ENCODE measurements at regions not wholly inside any gene's neighbourhood (a gene's known extent, or its start where the extent isn't known, plus 50 kb on each side); places are given as distances from the start of the nearest gene placed in this dataset.

DNA sequence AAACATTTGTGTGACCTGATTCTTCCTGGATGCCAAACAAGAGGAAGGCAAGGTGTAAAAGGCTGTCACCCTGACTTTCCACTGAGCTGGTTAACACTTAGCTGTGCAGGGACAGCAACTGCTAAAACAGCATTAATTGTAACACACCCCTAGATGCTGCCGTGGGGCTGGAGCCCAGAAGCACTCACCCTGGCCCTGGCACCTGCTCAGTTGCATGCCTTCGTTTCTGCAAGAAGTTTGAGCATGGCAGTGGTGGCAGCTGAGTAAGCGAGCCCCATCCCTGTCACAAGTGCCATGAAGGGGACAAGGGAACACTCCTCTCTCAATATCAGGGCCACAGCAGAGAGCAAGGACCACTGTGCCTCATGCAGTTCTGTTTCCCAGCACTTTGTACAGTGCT lies 330.2 kb downstream of the TMEM114 start:
- no peak for DNase-seq

DNA sequence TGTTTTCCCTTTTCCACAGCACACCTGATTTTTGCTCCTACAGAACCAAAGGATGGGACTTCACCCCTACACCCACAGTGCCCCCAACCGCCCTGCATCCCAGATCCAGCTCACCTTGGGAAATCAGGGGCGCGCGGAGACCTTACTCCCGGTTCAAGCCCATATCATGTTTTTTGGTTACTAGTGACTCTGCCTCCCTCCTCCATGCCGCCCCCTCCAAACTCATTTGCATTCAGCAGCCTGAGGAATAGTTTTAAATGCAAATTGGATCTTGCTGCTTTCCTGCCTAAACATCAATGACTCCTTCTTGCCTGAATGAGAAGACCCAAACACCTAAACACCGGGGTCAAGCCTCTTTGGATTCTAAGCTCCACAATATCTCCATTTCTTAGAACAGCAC lies 331.8 kb downstream of the TMEM114 start:
- no peak for DNase-seq

- no peak for DNase-seq
Observed at GRCh38 chr16:8257561-8257960, 332.8 kb downstream of the TMEM114 start.

- no peak for DNase-seq
Observed at GRCh38 chr16:8254405-8254804, 335.9 kb downstream of the TMEM114 start.

GRCh38 chr16:8253718-8254117 lies 336.6 kb downstream of the TMEM114 start:
- no peak for DNase-seq

DNA sequence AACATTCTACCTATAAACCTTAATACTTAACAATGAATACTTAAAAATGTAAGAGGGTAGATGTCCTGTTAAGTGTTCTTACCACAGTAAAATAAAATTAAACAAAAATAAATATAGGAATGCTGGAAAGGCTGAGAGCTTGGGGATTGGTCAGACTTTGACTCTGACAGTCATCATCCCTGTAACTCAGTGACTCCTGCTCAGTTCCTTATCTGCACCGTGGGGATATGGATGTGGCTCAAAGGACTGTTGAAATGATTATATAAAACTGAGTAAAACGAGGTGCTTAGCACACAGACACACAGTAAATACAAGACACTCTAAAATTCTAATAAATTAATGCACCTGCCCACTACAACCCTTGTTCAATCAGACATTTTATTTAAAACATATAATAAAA lies 338.6 kb downstream of the TMEM114 start:
- no peak for DNase-seq

DNA sequence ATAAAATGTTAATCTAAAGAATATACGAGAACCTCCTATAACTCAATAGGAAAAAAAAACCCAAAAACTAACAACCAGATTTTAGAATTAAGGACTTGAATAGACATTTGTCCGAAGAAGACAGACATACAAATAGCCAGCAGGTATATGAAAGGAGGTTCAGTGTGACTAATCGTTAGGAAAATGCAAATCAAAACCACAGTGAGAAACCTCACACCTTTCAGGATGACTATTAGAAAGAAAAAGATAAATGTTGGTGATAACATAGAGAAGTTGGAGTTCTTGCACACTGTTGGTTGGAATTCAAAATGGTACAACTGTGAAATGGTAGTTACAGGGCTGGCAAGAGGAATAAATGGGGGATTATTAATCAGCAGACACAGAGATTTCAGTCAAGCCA lies 339.0 kb downstream of the TMEM114 start:
- DNase-seq: no peak

GRCh38 chr16:8247993-8248392 lies 342.3 kb downstream of the TMEM114 start:
- DNase-seq: no peak

DNA sequence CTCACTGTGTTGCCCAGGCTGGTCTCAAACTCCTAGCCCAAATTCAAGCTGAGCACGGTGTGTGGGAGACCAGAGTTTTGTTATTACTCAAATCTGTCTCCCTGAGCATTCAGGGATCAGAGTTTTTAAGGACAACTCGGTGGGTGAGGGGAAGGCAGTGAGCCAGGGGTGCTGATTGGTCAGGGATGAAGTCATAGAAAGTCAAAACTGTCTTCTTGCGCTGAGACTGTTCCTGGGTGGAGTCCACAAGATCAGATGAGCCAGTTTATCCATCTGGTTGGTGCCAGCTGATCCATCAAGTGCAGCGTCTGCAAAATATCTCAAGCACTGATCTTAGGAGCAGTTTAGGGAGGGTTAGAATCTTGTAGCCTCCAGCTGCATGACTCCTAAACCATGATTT lies 346.3 kb downstream of the TMEM114 start:
- DNase-seq: no peak

DNA sequence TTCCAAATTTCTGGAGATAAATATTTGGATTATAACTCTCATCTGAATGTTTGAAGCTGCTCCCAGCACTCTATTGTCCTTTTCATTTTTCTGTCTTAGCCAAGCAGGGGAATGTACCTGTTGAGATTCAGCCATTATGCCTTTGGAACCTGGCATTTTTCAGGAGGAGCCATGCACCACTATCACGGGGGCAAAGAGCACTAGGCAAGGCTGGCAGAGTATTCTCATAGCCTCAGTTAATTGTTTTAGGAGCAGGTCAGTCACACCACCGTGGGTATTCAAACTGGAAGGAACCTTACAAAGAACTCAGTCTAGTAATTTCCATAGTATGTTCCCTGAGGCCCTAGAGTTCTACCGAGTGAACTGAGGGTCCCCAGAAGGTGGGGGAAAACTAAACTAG lies 348.9 kb downstream of the TMEM114 start:
- DNase-seq: no peak

- DNase-seq: no peak
Observed at GRCh38 chr16:8239443-8239842, 350.9 kb downstream of the TMEM114 start.

DNA sequence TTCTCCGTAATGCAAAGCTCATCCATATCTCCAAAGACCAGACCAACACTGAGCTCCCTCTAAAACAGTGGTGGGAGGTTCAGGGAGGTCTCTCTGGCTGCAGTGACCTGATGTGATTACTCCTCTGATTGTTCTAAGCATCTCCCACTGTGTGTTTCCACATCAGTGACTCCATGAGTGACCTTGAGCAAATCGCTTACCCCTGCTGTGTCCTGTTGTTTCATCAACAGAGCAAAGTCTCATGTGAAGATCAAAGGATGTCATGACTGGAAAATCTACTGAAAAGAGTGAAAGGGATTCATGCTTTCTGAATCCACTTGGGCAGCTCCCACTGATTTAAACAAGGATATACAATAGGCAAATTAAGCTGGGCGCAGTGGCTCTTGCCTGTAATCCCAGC lies 352.9 kb downstream of the TMEM114 start:
- no peak for DNase-seq

DNA sequence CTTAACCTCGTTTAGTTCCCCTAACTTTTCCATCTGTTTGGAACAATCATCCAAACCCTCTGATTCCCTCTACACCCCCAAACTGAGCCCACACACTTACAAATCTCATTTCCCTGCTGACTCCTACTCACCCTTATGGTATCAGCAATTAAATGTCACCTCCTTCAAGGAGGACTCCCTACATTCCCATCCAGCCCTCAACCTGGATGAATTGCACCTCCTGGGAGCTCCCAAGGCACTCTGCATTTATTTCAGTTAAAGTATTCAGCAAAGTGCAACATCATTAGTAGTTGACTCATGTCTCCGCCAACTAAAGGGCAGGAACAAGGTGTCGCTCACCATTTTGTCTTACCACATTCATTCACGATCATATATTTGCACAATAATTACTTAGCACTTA lies 353.5 kb downstream of the TMEM114 start:
- DNase-seq: no peak

GRCh38 chr16:8230497-8230896 lies 359.8 kb downstream of the TMEM114 start:
- no peak for DNase-seq

- DNase-seq: no peak
Observed at GRCh38 chr16:8229011-8229520, 361.2 kb downstream of the TMEM114 start.

- no peak for DNase-seq
Observed at GRCh38 chr16:8217201-8217600, 373.1 kb downstream of the TMEM114 start.

- no peak for DNase-seq
Observed at GRCh38 chr16:8204769-8205168, 385.5 kb downstream of the TMEM114 start.

DNA sequence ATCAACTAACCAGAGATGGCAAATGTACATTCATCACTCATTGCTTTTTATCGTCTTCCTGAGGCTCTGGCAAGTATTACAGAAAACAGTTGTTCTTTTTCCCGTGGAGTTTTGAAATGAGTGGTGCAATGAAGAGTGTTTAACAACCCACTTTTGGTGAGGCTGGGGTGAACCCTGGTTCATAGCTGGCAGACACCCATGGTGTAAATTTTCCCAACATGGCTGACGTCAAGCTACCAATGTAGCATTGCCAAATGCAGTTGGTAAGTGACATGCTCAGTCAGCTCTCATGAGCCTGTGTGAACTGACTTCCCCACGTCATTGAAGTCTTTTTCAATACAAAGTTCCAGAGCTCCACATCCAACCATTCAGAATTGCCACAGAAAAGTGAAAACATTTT lies 386.2 kb downstream of the TMEM114 start:
- no peak for DNase-seq

- no peak for DNase-seq
Observed at GRCh38 chr16:8203101-8203500, 387.2 kb downstream of the TMEM114 start.

- DNase-seq: no peak
Observed at GRCh38 chr16:8200839-8201238, 389.5 kb downstream of the TMEM114 start.

GRCh38 chr16:8199390-8199789 lies 390.9 kb downstream of the TMEM114 start:
- no peak for DNase-seq

- no peak for DNase-seq
Observed at GRCh38 chr16:8194794-8195193, 395.5 kb downstream of the TMEM114 start.

DNA sequence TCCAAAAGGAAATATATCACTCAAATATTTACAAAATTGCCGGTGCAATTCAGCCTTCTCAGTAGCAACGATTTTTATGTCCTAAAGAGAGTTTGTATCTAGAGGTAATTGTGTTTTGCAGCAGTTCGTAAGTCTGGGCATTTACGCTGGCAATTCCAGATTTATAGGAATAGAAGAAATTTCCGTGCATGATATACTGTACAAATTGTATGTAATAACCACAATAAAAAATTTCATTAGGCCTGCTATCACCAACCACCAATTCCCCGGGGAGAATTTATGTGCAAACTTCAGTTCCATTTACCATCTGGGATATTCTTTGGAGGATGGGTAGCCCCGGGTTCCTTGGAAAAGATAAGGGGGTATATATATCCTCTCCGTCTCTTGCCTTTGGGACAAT lies 401.5 kb downstream of the TMEM114 start:
- no peak for DNase-seq

DNA sequence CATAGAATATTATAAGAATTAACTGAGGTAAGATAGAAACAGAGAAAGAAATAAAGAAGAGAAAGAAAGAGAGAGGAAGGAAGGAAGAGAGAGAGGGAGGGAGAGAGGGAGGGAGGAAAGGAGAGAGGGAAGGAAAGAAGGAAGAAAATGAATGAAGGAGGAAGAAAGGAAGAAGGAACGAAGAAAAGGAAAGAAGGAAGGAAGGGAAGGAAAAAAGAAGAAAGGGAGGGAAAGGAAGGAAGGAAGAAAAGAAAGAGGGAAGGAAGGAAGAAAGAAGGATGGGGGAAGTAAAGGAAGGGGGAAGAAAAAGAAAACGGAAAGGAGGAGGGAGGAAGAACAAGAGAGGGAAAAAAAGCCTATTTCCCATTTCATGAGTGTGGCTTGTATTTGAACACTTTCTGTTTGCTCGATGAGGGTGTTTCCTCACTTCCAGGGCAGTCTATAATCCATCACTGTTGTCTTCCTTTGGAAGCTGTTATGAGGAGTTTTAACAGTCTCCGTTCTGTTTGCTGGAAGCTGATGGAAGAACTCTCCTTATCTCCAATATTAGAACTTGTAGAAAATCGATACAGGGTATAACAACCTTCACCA lies 402.4 kb downstream of the TMEM114 start:
- DNase-seq: no peak

DNA sequence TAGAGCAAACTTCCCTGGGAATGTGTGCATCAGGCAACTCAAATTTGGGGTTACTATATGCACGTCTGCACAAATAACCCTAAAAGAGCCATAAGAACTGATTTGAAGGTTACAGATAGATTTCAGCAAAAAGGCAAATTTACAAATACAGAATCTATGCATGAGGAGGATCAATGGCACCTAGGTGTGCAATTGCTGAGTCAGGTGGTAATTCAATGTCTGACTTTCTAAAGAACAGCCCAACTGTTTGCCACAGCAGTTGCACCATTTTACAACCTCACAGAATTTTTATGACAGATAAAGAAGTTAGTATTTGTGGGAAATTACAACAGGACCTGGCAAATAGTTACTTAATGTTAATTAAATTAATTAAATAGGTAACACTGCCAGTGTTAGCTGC lies 405.5 kb downstream of the TMEM114 start:
- DNase-seq: no peak

Data from midbrain (tissue), 1 donor.